PC-9 (cell line): ENCODE measurements at regions not wholly inside any gene's neighbourhood (a gene's known extent, or its start where the extent isn't known, plus 50 kb on each side); places are given as distances from the start of the nearest gene placed in this dataset.

ENCODE experiments used
- BruUV-seq: library from RNA; stranded (reverse); fragments of 400-500 nt; replicated peaks from 2 replicates; lab custom pipeline; 2021; lab: Mats Ljungman, UMichigan
- CTCF ChIA-PET: fragments of 300-600 bp; sonication (Branson Sonifier 250); formaldehyde crosslinking; loops from one replicate; lab custom pipeline; 2022; ENCODE audit warnings: antibody characterized with exemption; lab: Charles Lee
- POLR2A ChIA-PET: fragments of 300-600 bp; sonication (Branson Sonifier 250); formaldehyde crosslinking; loops from one replicate; lab custom pipeline; 2022; ENCODE audit warnings: antibody characterized with exemption; ENCODE audit not compliant: unreplicated experiment; lab: Charles Lee
- DNase-seq, 2 experiments: peaks; one replicate each; pipeline versions ENCODE4 v3.0.0 to v3.0.0-alpha.2; 2015 to 2022; ENCODE audit warnings: mixed read lengths in 1 of 2
- H2AFZ ChIP-seq: fragments of 200-600 bp; sonication (generic); 2 replicates; pipeline ENCODE4 v1.8.1; 2017; ENCODE audit warnings: antibody characterized with exemption
- H3F3A ChIP-seq: fragments of 200-600 bp; sonication (generic); 2 replicates; pipeline ENCODE4 v1.8.1; 2017; ENCODE audit warnings: antibody characterized with exemption, mild to moderate bottlenecking, low read depth; ENCODE audit not compliant: insufficient read depth
- H3K27ac ChIP-seq: fragments of 200-600 bp; sonication (generic); 2 replicates; pipeline ENCODE4 v1.6.1; 2016; ENCODE audit warnings: mixed run types
- H3K27me3 ChIP-seq: fragments of 200-600 bp; sonication (generic); 2 replicates; pipeline ENCODE4 v1.6.1; 2016; ENCODE audit warnings: low read depth, mixed run types; ENCODE audit not compliant: insufficient read depth
- H3K36me3 ChIP-seq: fragments of 200-600 bp; sonication (generic); 2 replicates; pipeline ENCODE4 v1.6.1; 2016; ENCODE audit warnings: low read depth, mixed run types
- H3K4me1 ChIP-seq: fragments of 200-600 bp; sonication (generic); replicated peaks from 2 replicates; pipeline ENCODE4 v1.6.1; 2016; ENCODE audit warnings: mixed run types; ENCODE audit not compliant: insufficient read depth
- H3K4me2 ChIP-seq: fragments of 200-600 bp; sonication (generic); 2 replicates; pipeline ENCODE4 v1.6.1; 2017; ENCODE audit warnings: mixed run types
- H3K4me3 ChIP-seq: fragments of 200-600 bp; sonication (generic); 2 replicates; pipeline ENCODE4 v1.6.1; 2016; ENCODE audit warnings: mixed run types
- H3K79me2 ChIP-seq: fragments of 200-600 bp; sonication (generic); 2 replicates; pipeline ENCODE4 v1.6.1; 2017; ENCODE audit warnings: low read depth, mixed run types
- H3K9me2 ChIP-seq: fragments of 200-600 bp; sonication (generic); 2 replicates; pipeline ENCODE4 v1.8.1; 2017; ENCODE audit warnings: mild to moderate bottlenecking; ENCODE audit not compliant: insufficient read depth
- H3K9me3 ChIP-seq: fragments of 200-600 bp; sonication (generic); 2 replicates; pipeline ENCODE4 v1.8.1; 2016; ENCODE audit warnings: low read depth; ENCODE audit not compliant: insufficient read depth
- H4K20me1 ChIP-seq: fragments of 200-600 bp; sonication (generic); 2 replicates; pipeline ENCODE4 v1.8.1; 2017; ENCODE audit not compliant: insufficient read depth
- CTCF ChIP-seq: fragments of 200-600 bp; sonication (generic); conservative IDR thresholded peaks from 2 replicates; pipeline ENCODE4 v1.6.1; 2017; ENCODE audit warnings: mixed run types, antibody characterized with exemption, mild to moderate bottlenecking, moderate library complexity
- EZH2 ChIP-seq: fragments of 200-600 bp; sonication (generic); IDR thresholded peaks from 2 replicates; pipeline ENCODE4 v1.8.0; 2017; ENCODE audit warnings: antibody characterized with exemption, low read depth
- intact Hi-C: fragments of 100-400 bp; cut with micrococcal nuclease; formaldehyde crosslinking; loops from one replicate; pipeline ENCODE4 v1.10.0; 2022; ENCODE audit not compliant: unreplicated experiment

- BruUV-seq = no TSS peak
- Histone ChIP-seq H3K4me2 (no peak overlapping the region), H2AFZ (no peak overlapping the region), H3F3A (no peaks in the 10 kb centered on the region), H3K27ac (no peak overlapping the region), H3K9me2 (no peaks in the 10 kb centered on the region), H3K4me1 (no peaks in the 10 kb centered on the region), H3K79me2 (no peaks in the 10 kb centered on the region), H3K36me3 (no peaks in the 10 kb centered on the region), H3K4me3 (no peak overlapping the region), H3K27me3 (peaks cover 69% of the 10 kb centered on the region), H3K9me3 (no peaks in the 10 kb centered on the region), H4K20me1 (no peaks in the 10 kb centered on the region)
- TF ChIP-seq EZH2 (no peak), CTCF (no peak)
- ChIA-PET CTCF (no interaction called here), POLR2A (no interaction called here)
- intact Hi-C loops = no loop called here
- no peak for DNase-seq
These were observed 144.2 kb upstream of the ZNF507 start for GRCh38 chr19:32201211-32201610.

GRCh38 chr19:32201636-32202051 lies 143.8 kb upstream of the ZNF507 start:
- Histone ChIP-seq H3K27ac (no peak overlapping the region), H3K4me1 (no peaks in the 10 kb centered on the region), H4K20me1 (no peaks in the 10 kb centered on the region), H3K4me2 (no peak overlapping the region), H3F3A (no peaks in the 10 kb centered on the region), H3K27me3 (peaks cover 72% of the 10 kb centered on the region), H3K79me2 (no peaks in the 10 kb centered on the region), H2AFZ (no peak overlapping the region), H3K9me3 (no peaks in the 10 kb centered on the region), H3K9me2 (no peaks in the 10 kb centered on the region), H3K36me3 (no peaks in the 10 kb centered on the region), H3K4me3 (no peak overlapping the region)
- DNase-seq = no peak
- CTCF ChIA-PET = no interaction called here
- TF ChIP-seq EZH2 (no peak), CTCF (no peak)
- BruUV-seq = no TSS peak
- intact Hi-C loops = no loop called here
- POLR2A ChIA-PET = no interaction called here

GRCh38 chr19:32202244-32202643 lies 143.2 kb upstream of the ZNF507 start:
- ChIA-PET POLR2A (no interaction called here), CTCF (no interaction called here)
- Histone ChIP-seq H3K4me3 (no peak overlapping the region), H3K9me2 (no peaks in the 10 kb centered on the region), H3K4me2 (no peak overlapping the region), H2AFZ (no peak overlapping the region), H3K27ac (no peak overlapping the region), H4K20me1 (no peaks in the 10 kb centered on the region), H3K4me1 (no peaks in the 10 kb centered on the region), H3F3A (no peaks in the 10 kb centered on the region), H3K36me3 (no peaks in the 10 kb centered on the region), H3K9me3 (no peaks in the 10 kb centered on the region), H3K27me3 (peaks cover 66% of the 10 kb centered on the region), H3K79me2 (no peaks in the 10 kb centered on the region)
- no peak for TF ChIP-seq CTCF
- TF ChIP-seq EZH2 = no peak
- intact Hi-C loops = no loop called here
- BruUV-seq = no TSS peak
- DNase-seq = no peak
